A549 (cell line): ENCODE measurements at regions not wholly inside any gene's neighbourhood (a gene's known extent, or its start where the extent isn't known, plus 50 kb on each side); places are given as distances from the start of the nearest gene placed in this dataset.

ENCODE experiments used
- ATAC-seq, 2 experiments: fragments of 200-7000 bp in 1 of 2; fragments of >200 bp in 1 of 2; cut with Nextera tagmentation in 1 of 2; cut with Tn5 transposase in 1 of 2; 3 replicates each; pipeline versions ENCODE4 v1.8.0 to v1.9.1; 2018 to 2020; ENCODE audit warnings: mild to moderate bottlenecking in 1 of 2, moderate library complexity in 1 of 2
- CTCF ChIA-PET: fragments of 300-600 bp; sonication (Branson Sonifier 250); formaldehyde crosslinking; extraction: SDS; loops from one replicate; lab custom pipeline; 2021; ENCODE audit warnings: antibody characterized with exemption, inconsistent platforms; lab: Yijun Ruan, JAX
- POLR2A ChIA-PET: fragments of 350-600 bp; formaldehyde crosslinking; extraction: SDS; loops from one replicate; lab custom pipeline; 2021; ENCODE audit warnings: antibody characterized with exemption, inconsistent platforms; lab: Yijun Ruan, JAX
- DNase-seq, 2 experiments: peaks; one replicate each; pipeline versions ENCODE4 v3.0.0 to v3.0.0-alpha.2; 2011 to 2016; ENCODE audit warnings: low read depth in 1 of 2, low spot score in 1 of 2
- FAIRE-seq: peaks from 2 replicates; lab custom pipeline; 2011; peaks lifted over from hg19 to GRCh38; lab: Jason Lieb, UNC
- H3K27ac ChIP-seq, 2 experiments: fragments of >200 bp; sonication (Bioruptor Twin); formaldehyde crosslinking; 3 replicates each; pipeline ENCODE4 v1.5.1; 2016 to 2017
- H3K4me1 ChIP-seq: fragments of >200 bp; sonication (Bioruptor Twin); formaldehyde crosslinking; 3 replicates; pipeline ENCODE4 v1.6.1; 2016
- H3K4me2 ChIP-seq: fragments of >200 bp; sonication (Bioruptor Twin); formaldehyde crosslinking; 3 replicates; pipeline ENCODE4 v1.6.1; 2016
- H3K4me3 ChIP-seq: fragments of >200 bp; sonication (Bioruptor Twin); formaldehyde crosslinking; 3 replicates; pipeline ENCODE4 v1.5.1; 2016
- H3K9me3 ChIP-seq: fragments of >200 bp; sonication (Bioruptor Twin); formaldehyde crosslinking; 3 replicates; pipeline ENCODE4 v1.6.1; 2016
- CBX8 ChIP-seq: fragments of 200-600 bp; sonication (generic); IDR thresholded peaks from 2 replicates; pipeline ENCODE4 v1.6.1; 2016
- CEBPB ChIP-seq, 2 experiments: fragments of >200 bp in 1 of 2; sonication (Bioruptor Twin) in 1 of 2; formaldehyde crosslinking in 1 of 2; IDR thresholded peaks; 2 replicates each; pipeline ENCODE4 v1.6.1; 2012 to 2016
- CHD4 ChIP-seq: fragments of 200-600 bp; sonication (generic); IDR thresholded peaks from 2 replicates; pipeline ENCODE4 v1.6.1; 2016; ENCODE audit warnings: antibody characterized with exemption, mild to moderate bottlenecking, borderline replicate concordance
- FOSL2 ChIP-seq, 2 experiments: fragments of 450-650 bp in 1 of 2; fragments of >200 bp in 1 of 2; sonication (Bioruptor Twin) in 1 of 2; formaldehyde crosslinking; IDR thresholded peaks; 2 replicates each; pipeline versions ENCODE4 v1.5.0 to v1.6.1; 2016 to 2020; ENCODE audit warnings: mild to moderate bottlenecking in 1 of 2, moderate library complexity in 1 of 2
- FOXS1 ChIP-seq: fragments of 250-450 bp; sonication (Bioruptor Pico); IDR thresholded peaks from 2 replicates; pipeline ENCODE4 v1.5.0; 2020; ENCODE audit warnings: mild to moderate bottlenecking, moderate library complexity
- JUNB ChIP-seq: fragments of >200 bp; sonication (Bioruptor Twin); formaldehyde crosslinking; IDR thresholded peaks from 2 replicates; pipeline ENCODE4 v1.6.1; 2016
- KDM5A ChIP-seq: fragments of 200-600 bp; sonication (generic); IDR thresholded peaks from 2 replicates; pipeline ENCODE4 v1.6.1; 2016; ENCODE audit warnings: antibody characterized with exemption, mild to moderate bottlenecking
- MAFK ChIP-seq: fragments of 450-650 bp; IDR thresholded peaks from 2 replicates; pipeline ENCODE4 v1.6.1; 2014; ENCODE audit not compliant: partially characterized antibody
- MAZ ChIP-seq: fragments of 150-350 bp; IDR thresholded peaks from 2 replicates; pipeline ENCODE4 v1.6.1; 2014; ENCODE audit warnings: antibody characterized with exemption, low read depth, low read length, borderline replicate concordance
- MYC ChIP-seq: IDR thresholded peaks from 2 replicates; pipeline ENCODE4 v1.6.1; 2012; ENCODE audit warnings: mild to moderate bottlenecking, inconsistent platforms, low read length, improper control_type of control experiment, borderline replicate concordance
- NPAS2 ChIP-seq: fragments of 250-450 bp; sonication (Bioruptor Pico); IDR thresholded peaks from 2 replicates; pipeline ENCODE4 v1.8.0; 2022; ENCODE audit warnings: mild to moderate bottlenecking, moderate library complexity, borderline replicate concordance
- RCOR1 ChIP-seq: fragments of 150-350 bp; IDR thresholded peaks from 2 replicates; pipeline ENCODE4 v1.6.1; 2014; ENCODE audit warnings: antibody characterized with exemption, low read length, low read depth
- RFX5 ChIP-seq: fragments of 450-650 bp; IDR thresholded peaks from 2 replicates; pipeline ENCODE4 v1.7.1; 2014; ENCODE audit warnings: antibody characterized with exemption, mild to moderate bottlenecking, moderate library complexity
- WGBS: methylation state at CpG from one replicate; pipeline ENCODE4 v1.1.6; 2017; ENCODE audit errors: missing lambda C conversion rate; 5-methylcytosine and 5-hydroxymethylcytosine counted together
- TF ChIP-seq, protein P1 (sequence below): fragments of 450-650 bp; IDR thresholded peaks from 2 replicates; pipeline ENCODE4 v1.6.1; 2014; ENCODE audit warnings: antibody characterized with exemption
- TF ChIP-seq, protein P2 (sequence below): fragments of >200 bp; sonication (Bioruptor Twin); formaldehyde crosslinking; IDR thresholded peaks from 2 replicates; pipeline ENCODE4 v1.6.1; 2016
- TF ChIP-seq, protein P3 (sequence below): IDR thresholded peaks from 2 replicates; pipeline ENCODE4 v1.6.1; 2012
- TF ChIP-seq, protein P4 (sequence below): IDR thresholded peaks from 2 replicates; pipeline ENCODE4 v1.6.1; 2012
- TF ChIP-seq, protein P5 (sequence below): fragments of 250-450 bp; sonication (Bioruptor Pico); IDR thresholded peaks from 2 replicates; pipeline ENCODE4 v1.5.0; 2020; ENCODE audit warnings: low read depth, mild to moderate bottlenecking, moderate library complexity
- TF ChIP-seq, protein P6 (sequence below): fragments of 200-600 bp; sonication (generic); IDR thresholded peaks from 2 replicates; pipeline ENCODE4 v1.6.1; 2016; ENCODE audit warnings: antibody characterized with exemption, mild to moderate bottlenecking, moderate library complexity

DNA sequence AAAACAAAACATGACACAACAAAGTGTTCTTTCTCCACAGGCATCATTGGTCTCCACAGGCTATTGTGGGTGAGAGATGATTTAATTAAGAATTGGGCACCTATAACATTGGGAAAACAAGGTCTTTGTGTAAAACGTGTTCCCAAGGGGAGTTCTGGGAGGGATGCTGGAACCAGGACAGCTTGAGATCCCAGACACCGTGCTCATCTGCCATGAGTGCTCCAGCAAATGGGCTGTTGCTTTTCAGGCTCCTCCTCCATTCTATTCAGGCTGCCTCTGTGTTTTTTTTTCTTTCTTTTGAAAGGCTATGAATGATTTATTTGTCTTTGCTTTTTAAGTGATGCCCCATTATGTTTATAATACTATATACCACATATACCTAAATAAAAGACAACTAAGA lies 122.4 kb downstream of the DACT1 start:
- Histone ChIP-seq H3K4me3 (no peak overlapping the region), H3K4me2 (no peak overlapping the region), H3K9me3 (no peaks in the 10 kb centered on the region), H3K27ac (no peak overlapping the region), H3K4me1 (no peaks in the 10 kb centered on the region)
- POLR2A ChIA-PET: no interaction called here
- FAIRE-seq (no peak), DNase-seq (no peak), ATAC-seq (no peak)
- 27% methylated on average over 2 of the region's 2 CpGs for WGBS
- CTCF ChIA-PET: no interaction called here
- TF ChIP-seq RCOR1 (no peak), MYC (no peak), CBX8 (no peak), KDM5A (no peak), RFX5 (no peak), FOSL2 (IDR thresholded peaks at IDR 0.05) (no peak), FOSL2 (CRISPR knock-in tag; IDR thresholded peaks at IDR 0.05) (no peak), NPAS2 (no peak), MAZ (no peak), JUNB (no peak), MAFK (no peak)
- TF ChIP-seq, protein P1, sequence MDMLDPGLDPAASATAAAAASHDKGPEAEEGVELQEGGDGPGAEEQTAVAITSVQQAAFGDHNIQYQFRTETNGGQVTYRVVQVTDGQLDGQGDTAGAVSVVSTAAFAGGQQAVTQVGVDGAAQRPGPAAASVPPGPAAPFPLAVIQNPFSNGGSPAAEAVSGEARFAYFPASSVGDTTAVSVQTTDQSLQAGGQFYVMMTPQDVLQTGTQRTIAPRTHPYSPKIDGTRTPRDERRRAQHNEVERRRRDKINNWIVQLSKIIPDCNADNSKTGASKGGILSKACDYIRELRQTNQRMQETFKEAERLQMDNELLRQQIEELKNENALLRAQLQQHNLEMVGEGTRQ: no peak
- TF ChIP-seq, protein P2, sequence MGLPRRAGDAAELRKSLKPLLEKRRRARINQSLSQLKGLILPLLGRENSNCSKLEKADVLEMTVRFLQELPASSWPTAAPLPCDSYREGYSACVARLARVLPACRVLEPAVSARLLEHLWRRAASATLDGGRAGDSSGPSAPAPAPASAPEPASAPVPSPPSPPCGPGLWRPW: no peak

DNA sequence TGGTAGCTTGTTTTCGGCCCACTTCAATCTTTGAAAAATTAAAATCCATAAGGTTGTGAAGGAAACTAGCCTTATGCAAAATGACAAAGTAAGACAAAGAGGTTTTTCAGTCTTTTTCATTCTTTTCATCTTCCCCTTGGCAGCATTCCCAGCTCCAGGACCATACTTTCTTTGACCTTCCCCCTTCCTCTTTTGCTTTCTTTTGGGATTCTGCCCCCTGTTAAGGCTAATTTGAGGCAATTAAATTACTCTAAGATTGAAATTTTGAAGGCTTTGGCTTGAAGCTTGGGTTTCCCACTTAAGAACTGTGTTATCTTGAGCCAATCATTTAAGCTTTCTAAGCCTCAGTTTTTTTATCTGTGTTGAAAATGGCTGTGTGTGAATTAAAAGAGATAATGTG lies 124.9 kb downstream of the DACT1 start:
- TF ChIP-seq, protein P3, sequence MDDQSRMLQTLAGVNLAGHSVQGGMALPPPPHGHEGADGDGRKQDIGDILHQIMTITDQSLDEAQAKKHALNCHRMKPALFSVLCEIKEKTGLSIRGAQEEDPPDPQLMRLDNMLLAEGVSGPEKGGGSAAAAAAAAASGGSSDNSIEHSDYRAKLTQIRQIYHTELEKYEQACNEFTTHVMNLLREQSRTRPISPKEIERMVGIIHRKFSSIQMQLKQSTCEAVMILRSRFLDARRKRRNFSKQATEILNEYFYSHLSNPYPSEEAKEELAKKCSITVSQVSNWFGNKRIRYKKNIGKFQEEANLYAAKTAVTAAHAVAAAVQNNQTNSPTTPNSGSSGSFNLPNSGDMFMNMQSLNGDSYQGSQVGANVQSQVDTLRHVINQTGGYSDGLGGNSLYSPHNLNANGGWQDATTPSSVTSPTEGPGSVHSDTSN: no peak
- TF ChIP-seq NPAS2: no peak
- no peak for TF ChIP-seq FOXS1 (CRISPR knock-in tag)
- no peak for TF ChIP-seq CHD4
- TF ChIP-seq, protein P4, sequence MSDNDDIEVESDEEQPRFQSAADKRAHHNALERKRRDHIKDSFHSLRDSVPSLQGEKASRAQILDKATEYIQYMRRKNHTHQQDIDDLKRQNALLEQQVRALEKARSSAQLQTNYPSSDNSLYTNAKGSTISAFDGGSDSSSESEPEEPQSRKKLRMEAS: no peak
- TF ChIP-seq, all 56 proteins: peak for 0
- CTCF ChIA-PET: interaction anchor here (1.2 kb wide), 1 partner anchor 14 kb away, joined by 3 read pairs; no protein-coding TSS in a partner anchor
- POLR2A ChIA-PET: no interaction called here
- no peaks in the 10 kb centered on the region for H3K4me1 ChIP-seq
- ATAC-seq (no peak), DNase-seq (no peak), FAIRE-seq (no peak)
- no peaks in the 10 kb centered on the region for H3K9me3 ChIP-seq
- no peak overlapping the region for H3K4me3 ChIP-seq
- no peak overlapping the region for H3K27ac ChIP-seq
- no peak overlapping the region for H3K4me2 ChIP-seq
- 82% methylated on average over 1 of the region's 1 CpG for WGBS

DNA sequence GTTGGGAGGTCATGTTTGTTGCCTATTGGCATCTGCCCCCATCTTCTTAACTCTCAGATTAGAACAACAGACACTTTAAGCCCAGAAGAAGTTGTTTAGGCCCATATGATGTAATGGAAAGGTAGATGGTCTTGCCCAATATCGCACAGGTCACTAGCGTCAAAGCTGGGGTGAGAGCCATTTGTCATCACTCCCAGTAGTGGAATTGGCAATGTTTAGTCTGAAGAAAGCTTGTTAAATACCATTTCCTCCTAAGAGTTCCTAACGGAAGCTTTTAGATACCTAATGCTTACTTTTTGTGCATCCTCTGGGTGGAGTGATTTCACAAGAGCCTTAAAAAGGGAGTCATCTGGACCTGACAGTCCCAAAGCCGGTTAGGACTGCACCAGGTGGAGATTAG lies 125.4 kb downstream of the DACT1 start:
- CTCF ChIA-PET: interaction anchor here (1.2 kb wide), 1 partner anchor 13 kb away, joined by 3 read pairs; no protein-coding TSS in a partner anchor
- DNase-seq (no peak), ATAC-seq (no peak), FAIRE-seq (no peak)
- Histone ChIP-seq H3K4me2 (no peak overlapping the region), H3K27ac (no peak overlapping the region), H3K4me3 (no peak overlapping the region), H3K9me3 (no peaks in the 10 kb centered on the region), H3K4me1 (no peaks in the 10 kb centered on the region)
- TF ChIP-seq, protein P5, sequence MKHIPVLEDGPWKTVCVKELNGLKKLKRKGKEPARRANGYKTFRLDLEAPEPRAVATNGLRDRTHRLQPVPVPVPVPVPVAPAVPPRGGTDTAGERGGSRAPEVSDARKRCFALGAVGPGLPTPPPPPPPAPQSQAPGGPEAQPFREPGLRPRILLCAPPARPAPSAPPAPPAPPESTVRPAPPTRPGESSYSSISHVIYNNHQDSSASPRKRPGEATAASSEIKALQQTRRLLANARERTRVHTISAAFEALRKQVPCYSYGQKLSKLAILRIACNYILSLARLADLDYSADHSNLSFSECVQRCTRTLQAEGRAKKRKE (CRISPR knock-in tag): no peak
- TF ChIP-seq, protein P6, sequence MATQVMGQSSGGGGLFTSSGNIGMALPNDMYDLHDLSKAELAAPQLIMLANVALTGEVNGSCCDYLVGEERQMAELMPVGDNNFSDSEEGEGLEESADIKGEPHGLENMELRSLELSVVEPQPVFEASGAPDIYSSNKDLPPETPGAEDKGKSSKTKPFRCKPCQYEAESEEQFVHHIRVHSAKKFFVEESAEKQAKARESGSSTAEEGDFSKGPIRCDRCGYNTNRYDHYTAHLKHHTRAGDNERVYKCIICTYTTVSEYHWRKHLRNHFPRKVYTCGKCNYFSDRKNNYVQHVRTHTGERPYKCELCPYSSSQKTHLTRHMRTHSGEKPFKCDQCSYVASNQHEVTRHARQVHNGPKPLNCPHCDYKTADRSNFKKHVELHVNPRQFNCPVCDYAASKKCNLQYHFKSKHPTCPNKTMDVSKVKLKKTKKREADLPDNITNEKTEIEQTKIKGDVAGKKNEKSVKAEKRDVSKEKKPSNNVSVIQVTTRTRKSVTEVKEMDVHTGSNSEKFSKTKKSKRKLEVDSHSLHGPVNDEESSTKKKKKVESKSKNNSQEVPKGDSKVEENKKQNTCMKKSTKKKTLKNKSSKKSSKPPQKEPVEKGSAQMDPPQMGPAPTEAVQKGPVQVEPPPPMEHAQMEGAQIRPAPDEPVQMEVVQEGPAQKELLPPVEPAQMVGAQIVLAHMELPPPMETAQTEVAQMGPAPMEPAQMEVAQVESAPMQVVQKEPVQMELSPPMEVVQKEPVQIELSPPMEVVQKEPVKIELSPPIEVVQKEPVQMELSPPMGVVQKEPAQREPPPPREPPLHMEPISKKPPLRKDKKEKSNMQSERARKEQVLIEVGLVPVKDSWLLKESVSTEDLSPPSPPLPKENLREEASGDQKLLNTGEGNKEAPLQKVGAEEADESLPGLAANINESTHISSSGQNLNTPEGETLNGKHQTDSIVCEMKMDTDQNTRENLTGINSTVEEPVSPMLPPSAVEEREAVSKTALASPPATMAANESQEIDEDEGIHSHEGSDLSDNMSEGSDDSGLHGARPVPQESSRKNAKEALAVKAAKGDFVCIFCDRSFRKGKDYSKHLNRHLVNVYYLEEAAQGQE: no peak
- no peak for TF ChIP-seq CEBPB (IDR thresholded peaks at IDR 0.05)
- POLR2A ChIA-PET: no interaction called here
- WGBS: 85% methylated on average over 4 of the region's 4 CpGs
